Mammary epithelial cell (primary cell): ENCODE measurements at regions not wholly inside any gene's neighbourhood (a gene's known extent, or its start where the extent isn't known, plus 50 kb on each side); places are given as distances from the start of the nearest gene placed in this dataset.

ENCODE experiments used
- CTCF ChIP-seq, 2 donors: IDR thresholded peaks in 1 of 2; conservative IDR thresholded peaks in 1 of 2; 2 replicates each; pipeline ENCODE4 v1.5.1; 2011 to 2012; ENCODE audit warnings: inconsistent platforms in 2 of 2, low read length in 2 of 2, mild to moderate bottlenecking in 2 of 2, control low read depth in 1 of 2, low read depth in 1 of 2; ENCODE audit not compliant: insufficient read depth in 1 of 2; ENCODE audit errors: extremely low read depth in 1 of 2
- EZH2 ChIP-seq: IDR thresholded peaks from 2 replicates; pipeline ENCODE4 v1.6.1; 2012; ENCODE audit warnings: low read length, inconsistent platforms, borderline replicate concordance

GRCh38 chr22:26902401-26903029 lies 245.1 kb downstream of the MIAT start:
- TF ChIP-seq CTCF (conservative IDR thresholded peaks at IDR 0.05 in 1 of 2, IDR thresholded peaks at IDR 0.05 in 1 of 2; ENCODE audit: extremely low read depth in 1 of 2, insufficient read depth in 1 of 2, low read depth in 1 of 2, low read length in 2 of 2) = no peak
- no peak for TF ChIP-seq EZH2
